PC-3 (cell line): ENCODE measurements at regions not wholly inside any gene's neighbourhood (a gene's known extent, or its start where the extent isn't known, plus 50 kb on each side); places are given as distances from the start of the nearest gene placed in this dataset.

Experiments
- EZH2 ChIP-seq: fragments of 300-600 bp; sonication (generic); IDR thresholded peaks from one replicate; pipeline ENCODE4 v1.6.1; 2017; ENCODE audit warnings: antibody characterized with exemption, mild to moderate bottlenecking, low read length; ENCODE audit not compliant: unreplicated experiment
- EZH2phosphoT487 ChIP-seq: fragments of 300-600 bp; sonication (generic); IDR thresholded peaks from 2 replicates; pipeline ENCODE4 v1.6.1; 2018; ENCODE audit warnings: mild to moderate bottlenecking, antibody characterized with exemption, low read length, borderline replicate concordance
- TF ChIP-seq, protein P1 (sequence below): fragments of 300-600 bp; sonication (generic); conservative IDR thresholded peaks from 2 replicates; pipeline ENCODE4 v1.5.1; 2017; ENCODE audit warnings: antibody characterized with exemption, low read depth, mild to moderate bottlenecking, low read length

DNA sequence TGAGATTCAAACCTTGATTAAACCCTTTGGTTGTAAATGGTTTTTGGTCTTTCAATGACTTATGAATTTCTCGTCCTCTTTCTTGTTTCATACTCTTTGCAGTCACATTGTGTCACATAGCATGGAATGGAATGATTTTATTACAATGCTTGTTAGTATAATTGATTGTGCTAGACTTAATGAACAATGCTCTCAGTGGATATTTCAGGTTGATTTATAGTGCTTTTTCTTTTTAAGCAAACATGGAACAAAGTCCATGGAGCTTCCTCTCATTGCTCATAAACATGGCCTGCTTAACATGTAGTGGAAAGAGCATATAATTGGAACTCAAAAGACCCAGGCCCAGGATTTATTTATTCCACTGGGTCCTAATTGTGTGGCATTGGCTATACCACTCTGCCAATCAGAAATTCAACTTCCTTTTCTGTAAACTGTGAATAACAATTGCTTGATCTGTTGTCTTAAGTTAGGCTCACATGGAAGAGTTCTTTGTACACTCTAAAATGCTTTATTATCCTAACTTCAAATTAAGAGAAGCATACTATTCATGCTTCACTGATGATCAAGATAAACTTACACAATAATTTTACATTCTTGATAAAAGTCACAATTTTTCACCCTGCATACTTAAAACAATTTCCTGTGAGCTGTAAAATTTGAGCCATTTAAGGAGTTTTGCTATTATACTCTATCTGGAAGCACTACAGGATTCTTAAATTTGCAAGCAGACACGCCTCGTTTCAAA, 370.5 kb upstream of the PDE3A start:
- TF ChIP-seq, protein P1, sequence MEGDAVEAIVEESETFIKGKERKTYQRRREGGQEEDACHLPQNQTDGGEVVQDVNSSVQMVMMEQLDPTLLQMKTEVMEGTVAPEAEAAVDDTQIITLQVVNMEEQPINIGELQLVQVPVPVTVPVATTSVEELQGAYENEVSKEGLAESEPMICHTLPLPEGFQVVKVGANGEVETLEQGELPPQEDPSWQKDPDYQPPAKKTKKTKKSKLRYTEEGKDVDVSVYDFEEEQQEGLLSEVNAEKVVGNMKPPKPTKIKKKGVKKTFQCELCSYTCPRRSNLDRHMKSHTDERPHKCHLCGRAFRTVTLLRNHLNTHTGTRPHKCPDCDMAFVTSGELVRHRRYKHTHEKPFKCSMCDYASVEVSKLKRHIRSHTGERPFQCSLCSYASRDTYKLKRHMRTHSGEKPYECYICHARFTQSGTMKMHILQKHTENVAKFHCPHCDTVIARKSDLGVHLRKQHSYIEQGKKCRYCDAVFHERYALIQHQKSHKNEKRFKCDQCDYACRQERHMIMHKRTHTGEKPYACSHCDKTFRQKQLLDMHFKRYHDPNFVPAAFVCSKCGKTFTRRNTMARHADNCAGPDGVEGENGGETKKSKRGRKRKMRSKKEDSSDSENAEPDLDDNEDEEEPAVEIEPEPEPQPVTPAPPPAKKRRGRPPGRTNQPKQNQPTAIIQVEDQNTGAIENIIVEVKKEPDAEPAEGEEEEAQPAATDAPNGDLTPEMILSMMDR = no peak
- TF ChIP-seq EZH2phosphoT487 (no peak), EZH2 (no peak)
